Fibroblast of lung (primary cell): ENCODE measurements at regions not wholly inside any gene's neighbourhood (a gene's known extent, or its start where the extent isn't known, plus 50 kb on each side); places are given as distances from the start of the nearest gene placed in this dataset.

Source experiments
- EZH2 ChIP-seq: IDR thresholded peaks from 2 replicates; pipeline ENCODE4 v1.5.1; 2012; ENCODE audit warnings: low read length, control low read depth, mild to moderate bottlenecking; ENCODE audit errors: missing control alignments
- TF ChIP-seq, protein P1 (sequence below), 2 donors: IDR thresholded peaks in 1 of 2; conservative IDR thresholded peaks in 1 of 2; 1 replicate in 1 of 2; 2 replicates in 1 of 2; pipeline ENCODE4 v1.5.1; 2011 to 2012; ENCODE audit warnings: low read length in 2 of 2, control low read depth in 1 of 2, inconsistent platforms in 1 of 2, low read depth in 1 of 2, mild to moderate bottlenecking in 1 of 2

- no peak for TF ChIP-seq EZH2
- TF ChIP-seq, protein P1, sequence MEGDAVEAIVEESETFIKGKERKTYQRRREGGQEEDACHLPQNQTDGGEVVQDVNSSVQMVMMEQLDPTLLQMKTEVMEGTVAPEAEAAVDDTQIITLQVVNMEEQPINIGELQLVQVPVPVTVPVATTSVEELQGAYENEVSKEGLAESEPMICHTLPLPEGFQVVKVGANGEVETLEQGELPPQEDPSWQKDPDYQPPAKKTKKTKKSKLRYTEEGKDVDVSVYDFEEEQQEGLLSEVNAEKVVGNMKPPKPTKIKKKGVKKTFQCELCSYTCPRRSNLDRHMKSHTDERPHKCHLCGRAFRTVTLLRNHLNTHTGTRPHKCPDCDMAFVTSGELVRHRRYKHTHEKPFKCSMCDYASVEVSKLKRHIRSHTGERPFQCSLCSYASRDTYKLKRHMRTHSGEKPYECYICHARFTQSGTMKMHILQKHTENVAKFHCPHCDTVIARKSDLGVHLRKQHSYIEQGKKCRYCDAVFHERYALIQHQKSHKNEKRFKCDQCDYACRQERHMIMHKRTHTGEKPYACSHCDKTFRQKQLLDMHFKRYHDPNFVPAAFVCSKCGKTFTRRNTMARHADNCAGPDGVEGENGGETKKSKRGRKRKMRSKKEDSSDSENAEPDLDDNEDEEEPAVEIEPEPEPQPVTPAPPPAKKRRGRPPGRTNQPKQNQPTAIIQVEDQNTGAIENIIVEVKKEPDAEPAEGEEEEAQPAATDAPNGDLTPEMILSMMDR (conservative IDR thresholded peaks at IDR 0.05 in 1 of 2, IDR thresholded peaks at IDR 0.05 in 1 of 2; ENCODE audit: low read depth in 1 of 2, low read length in 2 of 2), result no peak
These were observed 179.6 kb upstream of the CXorf51A start for GRCh38 chrX:146994163-146994562.
